ENCODE measurements at regions not wholly inside any gene's neighbourhood (a gene's known extent, or its start where the extent isn't known, plus 50 kb on each side); places are given as distances from the start of the nearest gene placed in this dataset.
"Not testable (repeated sequence)": the region's sequence is repeated elsewhere in the genome, so short reads cannot be mapped to it uniquely, and the experiment has no call there.

DNA sequence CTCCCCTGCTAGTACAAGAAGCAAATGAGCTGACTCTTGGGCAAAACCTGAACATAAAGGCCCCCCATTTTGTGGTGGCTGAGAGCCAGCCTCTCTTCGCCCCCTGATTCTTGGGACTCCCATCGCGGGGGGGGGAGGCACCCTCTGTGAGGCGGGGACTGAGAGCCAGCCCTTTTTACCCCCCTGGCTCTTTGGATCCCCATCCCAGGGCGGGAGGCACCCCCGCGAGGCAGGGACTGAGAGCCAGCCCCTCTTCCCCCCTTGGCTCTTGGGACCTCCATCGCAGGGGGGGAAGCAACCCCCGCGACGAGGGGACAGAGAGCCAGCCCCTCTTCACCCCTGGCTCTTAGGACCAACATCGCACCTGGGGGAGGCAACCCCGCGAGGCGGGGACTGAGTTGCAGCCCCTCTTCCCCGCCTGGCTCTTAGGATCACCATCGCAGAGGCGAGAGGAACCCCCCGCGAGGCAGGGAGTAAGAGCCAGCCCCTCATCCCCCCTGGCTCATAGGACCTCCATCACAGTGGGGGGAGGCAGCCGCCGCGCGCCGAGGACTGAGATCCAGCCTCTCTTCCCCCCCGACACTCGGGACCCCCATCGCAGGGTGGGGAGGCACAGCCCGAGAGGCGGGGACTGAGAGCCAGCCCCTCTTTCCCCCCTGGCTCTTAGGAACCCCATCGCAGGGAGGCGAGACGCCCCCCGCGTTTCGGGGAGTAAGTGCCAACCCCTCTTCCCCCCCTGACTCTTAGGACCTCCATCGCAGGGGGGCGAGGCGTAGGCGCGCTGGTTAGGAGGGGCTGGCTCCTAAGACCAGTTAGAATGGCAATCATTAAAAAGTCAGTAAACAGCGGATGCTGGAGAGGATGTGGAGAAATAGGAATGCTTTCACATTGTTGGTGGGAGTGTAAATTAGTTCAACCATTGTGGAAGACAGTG, 2428.4 kb upstream of the PCDH20 start:
- no peak for DNase-seq

DNA sequence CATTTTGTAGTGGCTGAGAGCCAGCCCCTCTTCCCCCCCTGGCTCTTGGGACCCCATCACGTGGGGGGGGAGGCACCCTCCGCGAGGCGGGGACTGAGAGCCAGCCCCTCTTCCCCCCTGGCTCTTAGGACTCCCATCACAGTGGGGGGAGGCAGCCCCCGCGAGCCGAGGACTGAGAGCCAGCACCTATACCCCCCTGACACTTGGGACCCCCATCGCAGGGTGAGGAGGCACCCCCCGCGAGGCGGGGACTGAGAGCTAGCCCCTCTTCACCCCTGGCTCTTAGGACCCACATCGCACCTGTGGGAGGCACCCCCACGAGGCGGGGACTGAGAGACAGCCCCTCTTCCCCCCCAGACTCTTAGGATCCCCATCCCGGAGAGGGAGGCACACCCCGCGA, 2426.5 kb upstream of the PCDH20 start:
- DNase-seq: no peak

GRCh38 chr13:63840551-63841421, 2425.1 kb upstream of the PCDH20 start:
- DNase-seq: no peak

DNA sequence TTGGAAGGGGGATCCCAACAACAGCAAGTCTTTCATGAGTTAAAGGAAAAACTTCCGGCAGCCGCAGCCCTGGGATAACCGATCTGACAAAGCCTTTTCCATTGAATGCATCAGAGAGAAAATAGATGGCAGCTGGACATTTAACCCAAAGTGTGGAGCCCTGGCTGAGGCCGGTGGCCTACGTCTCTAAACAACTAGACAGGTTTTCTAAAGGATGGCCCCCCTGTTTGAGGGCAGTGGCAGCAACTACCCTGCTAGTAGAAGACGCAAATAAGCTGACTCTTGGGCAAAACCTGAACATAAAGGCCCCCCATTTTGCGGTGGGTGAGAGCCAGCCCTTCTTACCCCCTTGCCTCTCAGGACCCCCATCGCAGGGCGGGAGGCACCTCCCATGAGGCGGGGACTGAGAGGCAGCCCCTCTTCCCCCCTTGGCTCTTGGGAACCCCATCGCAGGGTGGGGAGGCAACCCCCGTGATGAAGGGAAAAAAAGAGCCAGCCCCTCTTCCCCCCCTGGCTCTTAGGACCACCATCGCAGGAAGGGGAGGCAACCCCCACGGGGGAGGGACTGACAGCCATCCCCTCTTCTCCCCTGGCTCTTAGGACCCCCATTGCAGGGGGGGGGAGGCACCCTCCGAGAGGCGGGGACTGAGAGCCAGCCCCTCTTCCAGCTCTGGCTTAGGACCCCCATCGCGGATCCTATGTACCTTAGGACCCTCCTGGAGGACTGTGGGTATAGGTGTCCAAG, 2422.9 kb upstream of the PCDH20 start:
- no peak for DNase-seq

DNA sequence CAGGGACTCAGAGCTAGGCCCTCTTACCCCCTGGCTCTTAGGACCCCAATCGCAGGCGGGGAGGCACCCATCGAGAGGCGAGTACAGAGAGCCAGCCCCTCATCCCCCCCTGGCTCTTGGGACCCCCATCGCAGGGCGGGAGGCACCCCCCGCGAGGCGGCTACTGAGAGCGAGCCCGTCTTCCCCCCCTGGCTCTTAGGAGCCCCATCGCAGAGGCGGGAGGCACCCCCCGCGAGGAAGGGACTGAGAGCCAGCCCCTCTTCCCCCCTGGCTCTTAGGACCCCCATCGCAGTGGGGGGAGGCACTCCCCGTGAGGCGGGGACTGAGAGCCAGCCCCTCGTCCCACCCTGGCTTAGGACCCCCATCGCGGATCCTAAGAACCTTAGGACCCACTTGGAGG, 2422.1 kb upstream of the PCDH20 start:
- not testable (repeated sequence) for DNase-seq

- DNase-seq: not testable (repeated sequence)
These were observed 2414.0 kb upstream of the PCDH20 start for GRCh38 chr13:63829609-63830008.

- not testable (repeated sequence) for DNase-seq
These were observed 2406.1 kb upstream of the PCDH20 start for GRCh38 chr13:63821785-63822184.

GRCh38 chr13:63811428-63812004, 2395.9 kb upstream of the PCDH20 start:
- not testable (repeated sequence) for DNase-seq

DNA sequence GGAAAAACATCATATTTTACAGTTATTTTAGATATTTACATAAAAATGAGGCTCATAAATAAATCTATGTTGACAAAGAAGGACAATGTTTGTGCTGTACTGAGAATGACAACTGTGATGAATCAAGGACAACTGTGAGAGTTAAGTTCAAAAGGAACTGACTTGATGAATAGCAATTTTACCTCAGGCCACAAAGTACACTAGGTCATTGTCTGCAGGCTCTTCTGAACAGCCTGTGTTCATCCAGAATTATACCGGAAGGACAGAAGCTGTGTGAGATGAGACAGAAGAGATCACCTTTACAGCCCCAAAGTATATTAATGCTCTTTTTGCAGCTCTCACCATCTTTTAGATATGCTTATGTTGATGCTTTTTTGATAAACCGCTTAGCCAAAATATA, 2375.5 kb upstream of the PCDH20 start:
- not testable (repeated sequence) for DNase-seq

GRCh38 chr13:63774133-63774532, 2358.5 kb upstream of the PCDH20 start:
- no peak for DNase-seq

DNA sequence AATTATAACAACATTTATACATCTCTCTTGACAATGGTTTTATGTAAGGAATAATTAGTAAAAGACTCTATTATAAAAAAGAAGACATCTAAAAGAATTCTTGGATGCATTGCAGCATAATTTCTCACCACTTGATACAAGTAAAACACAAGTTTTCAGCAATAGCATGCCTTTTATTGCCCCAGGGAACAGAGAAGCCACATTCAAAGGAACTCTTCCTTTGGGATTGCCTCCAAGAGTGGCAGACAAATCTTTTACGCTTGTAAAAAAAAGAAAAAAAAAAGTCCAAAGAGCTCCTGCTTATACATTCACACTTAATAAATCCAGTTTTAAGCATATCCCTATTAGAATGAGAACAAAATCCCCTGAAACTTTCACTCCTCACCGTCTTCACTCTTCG, 2357.8 kb upstream of the PCDH20 start:
- no peak for DNase-seq

DNA sequence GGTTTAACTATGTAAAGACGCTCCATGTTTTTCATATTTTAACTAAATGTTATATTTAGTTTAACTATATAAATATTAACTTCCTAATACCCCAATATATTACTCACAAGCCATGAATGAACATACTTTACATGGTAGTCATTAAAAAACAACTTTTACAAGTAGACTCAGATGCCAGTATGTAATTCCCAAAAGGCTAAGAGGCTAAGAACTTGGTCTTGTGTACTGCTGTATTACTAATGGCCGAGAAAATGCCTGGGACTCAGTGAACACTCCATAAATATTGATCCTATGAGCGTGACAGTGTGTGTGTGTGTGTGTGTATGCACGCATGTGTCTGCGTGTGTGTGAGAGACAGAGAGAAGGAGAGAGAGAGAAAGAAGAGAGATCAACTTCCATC, 2342.0 kb upstream of the PCDH20 start:
- DNase-seq: not testable (repeated sequence)

- DNase-seq: not testable (repeated sequence)
These were observed 2334.2 kb upstream of the PCDH20 start for GRCh38 chr13:63749857-63750256.

GRCh38 chr13:63741814-63742101, 2326.1 kb upstream of the PCDH20 start:
- not testable (repeated sequence) for DNase-seq

DNA sequence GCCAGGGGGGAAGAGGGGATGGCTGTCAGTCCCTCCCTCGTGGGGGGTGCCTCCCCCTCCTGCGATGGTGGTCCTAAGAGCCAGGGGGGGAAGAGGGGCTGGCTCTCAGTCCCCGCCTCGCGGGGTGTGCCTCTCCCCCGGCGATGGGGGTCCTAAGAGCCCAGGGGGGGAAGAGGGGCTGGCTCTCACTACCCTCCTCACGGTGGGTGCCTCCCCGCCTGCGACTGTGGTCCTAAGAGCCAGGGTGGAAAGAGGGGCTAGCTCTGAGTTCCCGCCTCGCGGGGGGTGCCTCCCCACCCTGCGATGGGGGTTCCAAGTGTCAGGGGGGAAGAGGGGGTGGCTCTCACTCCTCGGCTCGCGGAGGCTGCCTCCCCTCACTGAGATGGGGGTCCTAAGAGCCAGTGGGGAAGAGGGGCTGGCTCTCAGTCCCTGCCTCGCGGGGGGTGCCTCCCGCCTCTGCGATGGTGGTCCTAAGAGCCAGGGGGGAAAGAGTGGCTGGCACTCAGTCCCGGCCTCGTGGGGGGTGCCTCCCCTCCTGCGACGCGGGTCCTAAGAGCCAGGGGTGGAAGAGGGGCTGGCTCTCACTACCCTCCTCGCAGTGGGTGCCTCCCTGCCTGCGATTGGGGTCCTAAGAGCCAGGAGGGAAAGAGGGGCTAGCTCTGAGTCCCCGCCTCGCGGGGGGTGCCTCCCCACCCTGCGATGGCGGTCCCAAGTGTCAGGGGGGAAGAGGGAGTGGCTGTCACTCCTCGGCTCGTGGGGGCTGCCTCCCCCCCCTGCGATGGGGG, 2325.6 kb upstream of the PCDH20 start:
- DNase-seq: no peak

- DNase-seq: not testable (repeated sequence)
These were observed 2323.6 kb upstream of the PCDH20 start for GRCh38 chr13:63739112-63739735.

DNA sequence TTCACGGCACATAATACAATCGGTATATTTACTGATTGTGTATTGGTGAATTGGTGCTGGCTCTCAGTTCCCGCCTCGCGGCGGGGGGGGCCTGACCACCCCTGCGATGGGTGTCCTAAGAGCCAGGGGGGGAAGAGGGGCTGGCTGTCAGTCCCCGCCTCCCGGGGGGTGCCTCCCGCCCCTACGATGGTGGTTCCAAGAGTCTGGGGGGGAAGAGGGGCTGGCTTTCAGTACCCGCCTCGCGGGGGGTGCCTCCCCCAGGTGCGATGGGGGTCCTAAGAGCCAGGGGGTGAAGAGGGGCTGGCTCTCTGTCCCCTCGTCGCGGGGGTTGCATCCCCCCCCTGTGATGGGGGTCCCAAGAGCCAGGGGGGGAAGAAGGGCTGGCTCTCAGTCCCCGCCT, 2321.8 kb upstream of the PCDH20 start:
- no peak for DNase-seq

- no peak for DNase-seq
These were observed 2316.2 kb upstream of the PCDH20 start for GRCh38 chr13:63731896-63732295.

DNA sequence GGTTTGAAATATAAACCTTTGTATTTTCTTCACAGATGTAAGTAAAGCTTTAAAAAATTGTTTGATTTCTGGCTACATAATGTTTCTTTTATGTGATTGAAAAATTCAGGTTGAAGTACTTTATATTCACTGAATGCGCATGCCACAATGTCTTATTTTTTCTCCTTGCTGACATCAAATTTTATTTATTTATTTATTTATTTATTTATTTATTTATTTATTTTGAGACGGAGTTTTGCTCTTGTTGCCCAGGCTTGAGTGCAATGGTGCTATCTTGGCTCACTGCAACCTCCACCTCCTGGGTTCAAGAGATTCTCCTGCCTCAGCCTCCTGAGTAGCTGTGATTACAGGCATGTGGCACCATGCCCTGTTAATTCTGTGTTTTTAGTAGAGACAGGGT, 2296.5 kb upstream of the PCDH20 start:
- not testable (repeated sequence) for DNase-seq

DNA sequence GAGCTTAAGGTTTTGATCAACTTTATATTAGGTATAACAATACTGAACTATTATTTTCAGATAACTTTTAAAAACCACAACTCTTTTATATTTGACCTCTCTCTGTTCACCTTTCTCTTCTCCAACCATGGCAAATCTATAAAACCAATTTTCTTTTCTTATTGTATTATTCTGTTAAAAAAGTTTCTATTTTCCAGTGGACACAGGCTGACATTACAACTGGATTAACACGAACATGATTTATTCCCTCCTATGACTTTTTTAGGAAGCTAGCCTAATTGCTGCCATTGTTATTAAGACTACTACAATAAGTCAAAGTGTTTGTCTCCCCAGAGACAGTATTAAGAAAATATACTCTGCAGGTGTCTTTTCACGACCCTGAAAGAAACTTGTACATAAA, 2291.1 kb upstream of the PCDH20 start:
- DNase-seq: no peak

- no peak for DNase-seq
These were observed 2288.9 kb upstream of the PCDH20 start for GRCh38 chr13:63704521-63704920.

GRCh38 chr13:63700350-63700749, 2284.7 kb upstream of the PCDH20 start:
- no peak for DNase-seq
